ENCODE measurements at regions not wholly inside any gene's neighbourhood (a gene's known extent, or its start where the extent isn't known, plus 50 kb on each side); places are given as distances from the start of the nearest gene placed in this dataset.

GRCh38 chr6:112710710-112711109, 363.6 kb downstream of the RFPL4B start:
- no peak for DNase-seq (ENCODE audit: low read depth, low spot score)
- in situ Hi-C loops (cut with HindIII; ENCODE audit: low pct_unique_long_range_greater_than_20kb, low sequenced_read_pairs), result no loop called here

DNA sequence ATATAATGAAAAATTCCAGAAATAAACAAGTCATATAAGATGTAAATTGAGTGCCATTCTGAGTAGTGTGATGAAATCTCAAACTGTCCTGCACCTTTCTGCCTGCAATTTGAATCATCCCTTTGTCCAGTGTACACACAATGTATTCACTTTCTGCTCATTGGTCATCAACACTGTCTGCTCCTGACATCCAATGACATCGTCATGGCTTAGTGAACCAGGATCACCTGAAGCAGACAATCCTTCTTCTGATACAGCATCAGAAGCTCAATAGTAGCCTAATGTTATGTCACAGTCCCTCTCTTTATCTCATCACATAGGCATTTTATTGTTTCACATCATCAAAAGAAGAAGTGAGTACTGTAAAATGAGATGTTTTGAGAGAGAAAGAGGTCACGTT, 366.3 kb downstream of the RFPL4B start:
- no peak for DNase-seq (ENCODE audit: low read depth, low spot score)
- in situ Hi-C loops (cut with HindIII; ENCODE audit: low pct_unique_long_range_greater_than_20kb, low sequenced_read_pairs), result no loop called here

DNA sequence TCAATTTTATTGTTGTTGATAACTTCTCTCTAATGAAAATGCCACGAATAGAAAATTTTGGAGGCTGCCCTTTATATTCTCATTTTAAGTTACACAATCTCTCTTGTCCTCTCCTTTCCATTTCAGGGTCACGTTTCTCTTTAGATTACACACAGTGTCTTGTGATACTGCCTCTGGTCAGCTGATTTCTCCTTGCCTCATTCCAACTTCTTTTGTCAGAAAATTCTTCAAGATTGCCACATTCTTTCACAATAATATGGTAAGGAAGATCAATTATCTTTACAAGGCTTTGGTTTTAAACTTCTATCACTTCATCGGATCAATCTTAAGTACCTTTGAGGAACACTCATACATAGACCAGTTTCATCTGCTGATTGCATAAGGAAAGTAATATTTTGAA, 370.3 kb downstream of the RFPL4B start:
- no peak for DNase-seq (ENCODE audit: low read depth, low spot score)
- in situ Hi-C loops (cut with HindIII; ENCODE audit: low pct_unique_long_range_greater_than_20kb, low sequenced_read_pairs), result no loop called here

DNA sequence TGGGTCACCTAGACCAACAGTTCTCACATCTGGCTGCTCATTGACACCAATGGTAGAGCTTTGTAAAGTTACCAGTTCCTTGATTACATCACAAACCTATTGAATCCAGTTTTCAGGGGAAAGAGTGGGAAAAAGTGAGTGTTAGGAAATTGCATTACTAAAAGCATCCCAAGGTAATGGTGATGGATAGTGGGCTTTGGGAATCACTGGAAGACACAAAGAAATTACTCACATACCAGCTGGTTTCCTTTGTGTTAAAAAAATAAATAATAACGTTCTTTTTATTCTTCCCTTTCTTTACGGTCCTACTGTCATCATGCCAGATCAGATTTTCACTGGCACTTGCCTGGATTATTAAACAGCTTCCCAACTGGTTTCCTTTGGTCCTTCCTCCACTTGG, 370.7 kb downstream of the RFPL4B start:
- no peak for DNase-seq (ENCODE audit: low read depth, low spot score)
- in situ Hi-C loops (cut with HindIII; ENCODE audit: low pct_unique_long_range_greater_than_20kb, low sequenced_read_pairs), result no loop called here

DNA sequence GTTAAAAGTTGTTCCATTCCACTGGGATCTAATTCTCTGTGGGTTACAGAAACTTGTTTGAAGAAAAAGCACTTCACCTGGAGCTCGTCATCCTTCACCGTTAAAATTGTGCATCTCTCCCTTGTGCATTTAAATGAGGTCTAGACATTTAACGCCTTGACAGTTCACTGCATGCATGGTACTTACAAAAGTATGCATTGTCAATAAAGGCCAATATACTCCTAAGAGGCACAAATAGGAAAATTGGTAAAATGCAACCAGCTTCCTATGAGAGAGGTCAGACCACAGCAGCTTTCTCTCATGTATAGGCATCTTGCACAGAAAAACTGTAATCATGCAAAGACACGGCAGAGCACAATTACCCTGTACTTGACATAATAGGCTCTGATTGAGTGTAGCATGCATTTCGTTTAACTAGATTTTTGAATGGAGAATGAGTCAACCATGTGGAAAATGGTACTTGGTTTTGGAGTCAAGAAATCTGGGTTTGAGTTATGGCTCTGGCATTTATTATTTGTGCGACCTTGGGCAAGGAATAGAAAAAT, 378.5 kb downstream of the RFPL4B start:
- no peak for DNase-seq (ENCODE audit: low read depth, low spot score)
- in situ Hi-C loops (cut with HindIII; ENCODE audit: low pct_unique_long_range_greater_than_20kb, low sequenced_read_pairs), result no loop called here

GRCh38 chr6:112735129-112735528, 388.0 kb downstream of the RFPL4B start:
- DNase-seq (ENCODE audit: low read depth, low spot score), result no peak
- in situ Hi-C loops (cut with HindIII; ENCODE audit: low pct_unique_long_range_greater_than_20kb, low sequenced_read_pairs), result no loop called here

GRCh38 chr6:112739766-112740165, 392.6 kb downstream of the RFPL4B start:
- no peak for DNase-seq (ENCODE audit: low read depth, low spot score)
- in situ Hi-C loops (cut with HindIII; ENCODE audit: low pct_unique_long_range_greater_than_20kb, low sequenced_read_pairs), result no loop called here

DNA sequence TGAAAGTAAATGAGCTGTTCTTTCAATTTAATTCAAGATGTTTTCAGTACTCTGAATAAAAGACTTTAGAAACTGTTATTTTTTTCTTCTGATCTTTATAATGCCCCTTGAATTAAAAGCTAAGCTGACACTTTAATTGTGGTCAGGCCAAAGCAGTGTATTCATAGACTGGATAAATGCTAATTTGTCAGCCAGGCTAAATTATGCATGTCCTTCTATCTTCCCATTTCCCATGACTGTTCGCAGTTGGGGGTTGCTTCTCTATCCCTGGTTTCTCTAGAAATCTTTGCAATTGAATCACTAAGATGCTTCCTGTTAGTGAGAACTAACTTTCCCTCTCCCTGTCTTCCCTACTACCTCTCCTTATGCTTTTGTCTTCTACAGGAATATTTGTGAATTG, 396.2 kb downstream of the RFPL4B start:
- no peak for DNase-seq (ENCODE audit: low read depth, low spot score)
- in situ Hi-C loops (cut with HindIII; ENCODE audit: low pct_unique_long_range_greater_than_20kb, low sequenced_read_pairs), result no loop called here

DNA sequence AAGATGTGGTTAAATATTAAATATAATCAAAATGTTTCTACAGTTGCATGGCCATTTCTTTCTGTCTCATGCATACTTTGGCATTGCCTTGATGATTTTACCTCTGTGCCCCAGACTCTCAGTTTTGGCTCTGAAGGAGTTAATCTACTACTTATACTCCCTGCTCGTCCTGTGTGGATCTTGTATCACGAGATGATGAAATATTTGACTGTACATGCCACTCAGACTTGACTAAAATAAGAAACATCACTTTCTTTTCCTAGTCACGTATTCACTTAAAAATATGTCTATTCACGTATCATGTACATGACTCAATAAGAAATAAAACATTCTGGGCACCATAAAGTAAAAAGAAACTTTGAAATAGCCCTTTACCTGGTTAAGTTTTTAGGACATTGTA, 397.7 kb downstream of the RFPL4B start:
- in situ Hi-C loops (cut with HindIII; ENCODE audit: low pct_unique_long_range_greater_than_20kb, low sequenced_read_pairs), result no loop called here

DNA sequence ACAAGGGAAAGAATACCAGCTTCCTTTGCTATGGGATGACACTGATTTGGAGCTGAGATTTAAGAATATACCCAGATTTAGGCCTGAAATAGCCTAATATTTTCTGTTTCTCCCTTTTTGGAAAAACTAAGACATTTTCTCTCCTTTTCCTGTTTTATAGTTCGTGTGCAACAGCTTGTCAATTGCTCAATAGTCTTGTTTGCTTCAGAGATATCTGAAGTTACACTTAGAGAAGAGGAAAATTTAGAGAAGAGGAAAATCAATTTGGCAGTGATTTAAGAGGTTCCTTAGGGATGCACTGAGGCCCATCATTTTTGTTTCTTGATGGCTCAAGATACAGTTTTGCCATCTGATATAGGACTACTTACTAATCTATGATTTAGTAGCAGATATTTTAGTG, 398.6 kb downstream of the RFPL4B start:
- DNase-seq (ENCODE audit: low read depth, low spot score), result no peak
- in situ Hi-C loops (cut with HindIII; ENCODE audit: low pct_unique_long_range_greater_than_20kb, low sequenced_read_pairs), result no loop called here

More for the DNA sequence above, 397.7 kb downstream of the RFPL4B start:
- no peak for DNase-seq (ENCODE audit: low read depth, low spot score)

GRCh38 chr6:112749673-112750072, 402.5 kb downstream of the RFPL4B start:
- DNase-seq (ENCODE audit: low read depth, low spot score), result no peak
- in situ Hi-C loops (cut with HindIII; ENCODE audit: low pct_unique_long_range_greater_than_20kb, low sequenced_read_pairs), result no loop called here

- DNase-seq (ENCODE audit: low read depth, low spot score), result no peak
- in situ Hi-C loops (cut with HindIII; ENCODE audit: low pct_unique_long_range_greater_than_20kb, low sequenced_read_pairs), result no loop called here
Observed at GRCh38 chr6:112752305-112752704, 405.2 kb downstream of the RFPL4B start.

GRCh38 chr6:112752791-112753190, 405.7 kb downstream of the RFPL4B start:
- in situ Hi-C loops (cut with HindIII; ENCODE audit: low pct_unique_long_range_greater_than_20kb, low sequenced_read_pairs), result no loop called here
- no peak for DNase-seq (ENCODE audit: low read depth, low spot score)

- no peak for DNase-seq (ENCODE audit: low read depth, low spot score)
- in situ Hi-C loops (cut with HindIII; ENCODE audit: low pct_unique_long_range_greater_than_20kb, low sequenced_read_pairs), result no loop called here
Observed at GRCh38 chr6:112760831-112761230, 413.7 kb downstream of the RFPL4B start.

GRCh38 chr6:112761740-112762139, 414.6 kb downstream of the RFPL4B start:
- in situ Hi-C loops (cut with HindIII; ENCODE audit: low pct_unique_long_range_greater_than_20kb, low sequenced_read_pairs), result no loop called here
- DNase-seq (ENCODE audit: low read depth, low spot score), result no peak

DNA sequence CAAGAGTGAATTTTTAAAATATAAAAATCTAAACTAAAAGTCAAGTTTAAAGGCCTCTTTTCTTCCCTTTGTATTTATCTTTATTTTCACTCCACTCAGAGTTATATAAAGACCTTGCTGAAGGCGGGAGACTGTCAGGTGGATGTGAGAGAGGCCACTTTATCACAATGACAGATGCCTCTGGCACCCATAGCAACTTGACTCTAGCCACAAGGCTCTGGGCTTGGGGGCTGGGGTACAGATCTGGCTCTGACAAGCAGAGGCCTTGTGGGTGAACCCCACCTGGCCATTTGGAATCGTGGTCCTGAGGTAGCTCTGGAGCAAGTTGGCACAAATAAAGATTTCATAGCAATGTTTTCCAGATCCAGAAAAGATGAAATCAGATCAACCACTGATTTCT, 417.2 kb downstream of the RFPL4B start:
- in situ Hi-C loops (cut with HindIII; ENCODE audit: low pct_unique_long_range_greater_than_20kb, low sequenced_read_pairs), result no loop called here
- no peak for DNase-seq (ENCODE audit: low read depth, low spot score)

GRCh38 chr6:112770308-112770707, 423.2 kb downstream of the RFPL4B start:
- DNase-seq (ENCODE audit: low read depth, low spot score), result no peak
- in situ Hi-C loops (cut with HindIII; ENCODE audit: low pct_unique_long_range_greater_than_20kb, low sequenced_read_pairs), result no loop called here

GRCh38 chr6:112773187-112773586, 426.1 kb downstream of the RFPL4B start:
- DNase-seq (ENCODE audit: low read depth, low spot score), result no peak
- in situ Hi-C loops (cut with HindIII; ENCODE audit: low pct_unique_long_range_greater_than_20kb, low sequenced_read_pairs), result no loop called here

- no peak for DNase-seq (ENCODE audit: low read depth, low spot score)
- in situ Hi-C loops (cut with HindIII; ENCODE audit: low pct_unique_long_range_greater_than_20kb, low sequenced_read_pairs), result no loop called here
Observed at GRCh38 chr6:112774319-112774718, 427.2 kb downstream of the RFPL4B start.

DNA sequence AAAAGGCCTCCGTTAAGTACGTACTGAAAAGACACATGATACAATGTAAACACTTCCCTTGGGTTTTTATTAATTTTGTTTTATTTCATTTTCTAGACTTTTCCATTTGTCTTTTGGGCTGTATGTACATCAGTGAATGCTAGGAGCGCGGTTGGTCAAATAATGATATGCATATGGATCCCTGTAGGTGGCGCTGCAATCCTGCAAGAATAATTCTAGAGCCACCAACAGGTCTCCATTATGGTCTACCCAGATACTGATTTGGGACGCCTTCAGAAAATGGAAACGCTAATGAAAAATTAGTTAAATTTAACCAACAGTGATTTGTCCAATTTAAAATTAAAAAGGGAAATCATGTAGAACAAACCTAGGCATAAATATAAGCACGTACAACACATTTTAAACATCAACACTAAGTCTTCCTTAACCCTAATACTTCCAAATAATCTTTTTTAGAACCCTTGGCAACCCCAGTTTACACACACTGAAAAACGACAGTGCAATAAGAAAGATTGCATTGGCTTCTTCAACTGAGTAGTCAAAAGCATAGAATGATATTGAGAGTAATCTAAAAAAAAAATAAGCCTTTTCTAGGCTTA, 433.5 kb downstream of the RFPL4B start:
- in situ Hi-C loops (cut with HindIII; ENCODE audit: low pct_unique_long_range_greater_than_20kb, low sequenced_read_pairs), result no loop called here

More for the DNA sequence above, 433.5 kb downstream of the RFPL4B start:
- DNase-seq (ENCODE audit: low read depth, low spot score), result peak; percentile 86
